Occipital lobe (tissue), 1 donor: ENCODE measurements at regions not wholly inside any gene's neighbourhood (a gene's known extent, or its start where the extent isn't known, plus 50 kb on each side); places are given as distances from the start of the nearest gene placed in this dataset.
"Not testable (repeated sequence)": the region's sequence is repeated elsewhere in the genome, so short reads cannot be mapped to it uniquely, and the experiment has no call there.

ENCODE experiments used
- DNase-seq: peaks from one replicate; lab custom pipeline; 2025; lab: John Stamatoyannopoulos, UW

GRCh38 chr13:103605546-103606326, 539.5 kb upstream of the SLC10A2 start:
- no peak for DNase-seq

DNA sequence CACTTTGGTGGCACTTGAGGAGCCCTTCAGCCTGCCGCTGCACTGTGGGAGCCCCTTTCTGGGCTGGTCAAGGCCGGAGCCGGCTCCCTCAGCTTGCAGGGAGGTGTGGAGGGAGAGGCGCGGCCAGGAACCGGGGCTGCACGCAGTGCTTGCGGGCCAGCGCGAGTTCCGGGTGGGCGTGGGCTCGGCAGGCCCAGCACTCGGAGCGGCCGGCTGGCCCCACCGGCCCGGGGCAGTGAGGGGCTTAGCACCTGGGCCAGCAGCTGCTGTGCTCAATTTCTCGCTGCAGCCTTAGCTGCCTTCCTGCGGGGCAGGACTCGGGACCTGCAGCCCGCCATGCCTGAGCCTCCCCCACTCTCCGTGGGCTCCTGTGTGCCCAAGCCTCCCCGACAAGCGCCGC, 533.7 kb upstream of the SLC10A2 start:
- DNase-seq, result not testable (repeated sequence)

DNA sequence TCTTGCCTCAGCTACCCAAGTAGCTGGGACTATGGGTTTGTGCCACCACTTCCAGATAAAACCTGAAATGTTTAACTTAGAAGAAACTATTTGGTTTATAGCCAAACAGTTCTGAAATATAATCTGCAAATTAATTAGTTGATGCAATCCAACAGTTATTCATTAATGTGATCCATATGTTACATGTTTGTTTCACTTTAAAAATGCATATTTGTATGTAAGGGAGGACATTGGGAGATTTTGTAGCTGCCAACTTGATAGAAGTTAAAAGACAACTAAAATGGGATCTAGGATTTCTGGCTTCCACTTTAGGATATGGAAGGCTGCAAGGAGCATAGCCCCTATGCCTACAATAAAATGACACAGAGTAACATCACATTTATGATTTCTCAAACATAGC, 532.5 kb upstream of the SLC10A2 start:
- DNase-seq, result no peak

GRCh38 chr13:103573446-103573845, 507.2 kb upstream of the SLC10A2 start:
- no peak for DNase-seq

DNA sequence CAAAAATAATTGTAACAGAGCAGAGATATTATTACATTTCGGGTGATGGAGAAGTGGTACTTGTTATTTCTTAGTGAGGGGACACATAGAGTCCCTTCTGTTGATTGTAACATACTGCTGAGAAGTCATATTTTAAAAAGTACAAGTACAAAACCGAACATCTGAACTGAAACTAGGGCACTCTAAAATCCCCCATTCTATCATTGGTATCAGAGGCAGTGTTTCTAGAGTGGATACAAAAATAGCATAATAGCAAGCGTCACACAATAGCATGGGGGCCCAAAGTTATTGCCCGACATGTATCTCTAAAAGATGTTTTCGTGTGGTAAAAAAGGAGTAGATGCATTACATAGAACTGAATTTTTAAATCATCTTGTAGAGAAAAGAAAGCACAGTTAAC, 502.1 kb upstream of the SLC10A2 start:
- DNase-seq, result no peak

DNA sequence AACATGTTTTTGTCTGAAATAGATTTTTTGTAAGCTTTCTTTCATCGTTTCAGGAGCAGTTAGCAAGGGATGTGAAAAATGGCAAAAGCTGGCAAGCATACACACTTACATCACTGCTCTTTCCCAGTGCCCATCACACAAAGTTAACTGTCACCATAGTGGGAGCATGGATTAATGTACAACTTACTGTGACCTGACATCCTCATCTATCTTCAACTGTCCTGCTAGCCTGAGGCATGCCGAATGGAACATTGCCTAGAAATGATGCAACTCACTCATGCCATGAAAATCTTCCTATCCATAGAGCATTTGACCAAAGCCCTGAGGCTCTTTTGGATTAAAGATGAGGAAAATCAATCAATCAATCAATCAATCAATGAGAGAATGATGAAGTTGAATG, 491.7 kb upstream of the SLC10A2 start:
- no peak for DNase-seq

- no peak for DNase-seq
Observed at GRCh38 chr13:103556681-103557080, 490.5 kb upstream of the SLC10A2 start.

DNA sequence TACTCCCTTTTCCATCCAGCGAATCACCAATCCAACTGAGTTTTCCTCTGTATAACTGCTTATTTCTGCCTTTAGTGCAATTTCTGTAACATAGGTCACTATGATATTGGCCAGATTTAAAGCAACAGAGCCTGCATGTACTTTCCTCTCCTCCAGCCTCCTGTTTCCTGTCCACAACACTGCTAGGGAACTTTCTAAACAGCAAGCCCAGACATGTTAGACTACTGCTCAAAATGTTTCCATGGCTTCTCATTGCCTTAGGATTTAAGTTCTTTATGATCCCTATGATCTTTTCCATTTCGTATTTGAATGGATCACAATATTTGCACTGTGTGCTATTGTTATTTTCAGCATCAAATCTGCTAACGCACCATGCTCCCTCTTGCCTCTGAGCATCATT, 481.7 kb upstream of the SLC10A2 start:
- DNase-seq, result no peak

GRCh38 chr13:103546271-103546670, 480.1 kb upstream of the SLC10A2 start:
- DNase-seq, result no peak

DNA sequence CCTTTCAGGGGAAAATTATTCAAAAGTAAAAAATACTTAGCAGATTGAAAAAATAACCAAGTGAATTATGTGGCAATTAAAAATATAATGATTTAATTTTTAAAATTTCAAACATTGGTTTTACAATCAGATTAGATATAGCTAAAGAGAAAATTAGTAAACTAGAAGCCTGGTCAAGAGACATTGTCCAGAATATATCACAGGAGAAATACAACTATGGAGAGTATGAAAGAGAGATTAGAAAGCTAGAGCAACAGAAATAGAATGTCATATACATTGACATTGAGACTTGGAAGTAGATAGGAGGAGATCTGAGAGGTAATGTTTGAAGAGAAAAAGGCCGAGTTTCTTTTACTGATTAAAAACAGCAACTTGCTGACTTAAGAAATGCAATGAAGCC, 476.4 kb upstream of the SLC10A2 start:
- no peak for DNase-seq

- DNase-seq, result no peak
Observed at GRCh38 chr13:103540382-103540765, 474.2 kb upstream of the SLC10A2 start.

DNA sequence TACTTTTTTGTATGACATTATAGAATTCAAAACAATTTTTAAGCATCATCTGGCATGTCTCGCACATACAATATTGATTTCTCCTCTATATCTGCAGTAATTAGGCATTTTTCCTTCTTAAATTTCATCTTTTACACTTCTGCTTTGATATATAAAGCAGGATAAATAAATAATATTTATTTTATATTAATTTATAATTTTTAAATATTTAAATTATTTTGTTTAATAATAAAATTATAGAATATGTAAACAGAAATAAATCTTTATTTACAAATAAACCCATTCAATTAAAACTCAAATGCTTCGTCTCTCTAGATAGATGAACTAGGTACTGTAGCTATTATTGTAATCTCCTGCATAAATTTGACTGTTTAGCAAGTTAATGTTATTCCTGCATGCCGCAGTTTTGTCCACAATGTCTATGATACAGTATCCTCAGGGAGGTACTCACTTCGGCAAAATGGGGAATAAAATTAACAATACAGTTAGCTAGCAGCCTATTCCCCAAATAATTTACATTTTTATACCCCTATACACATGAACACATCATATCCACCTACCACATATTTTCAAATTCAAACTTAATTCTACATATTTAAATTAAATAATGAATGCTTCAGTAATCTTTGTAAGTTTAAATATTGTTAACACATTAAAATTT, 473.6 kb upstream of the SLC10A2 start:
- no peak for DNase-seq

DNA sequence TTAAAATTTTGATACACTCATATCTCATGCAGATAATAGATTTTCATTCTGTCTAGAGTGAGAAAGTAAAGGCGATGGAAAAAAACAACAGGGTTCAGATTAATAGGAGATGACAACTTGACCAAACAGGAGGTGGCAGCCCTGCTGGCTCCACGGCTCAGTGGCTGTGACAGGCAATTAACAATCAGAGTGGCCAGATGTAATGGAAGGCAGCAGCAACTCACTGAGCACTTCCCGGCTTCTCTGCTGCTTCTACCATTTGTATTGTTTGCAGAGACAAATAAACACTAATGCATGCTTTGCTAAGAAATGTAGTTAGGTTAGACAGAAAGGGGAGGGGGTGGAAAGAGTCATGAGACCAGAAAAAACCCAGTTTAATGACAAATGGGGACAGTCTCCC, 473.0 kb upstream of the SLC10A2 start:
- no peak for DNase-seq

DNA sequence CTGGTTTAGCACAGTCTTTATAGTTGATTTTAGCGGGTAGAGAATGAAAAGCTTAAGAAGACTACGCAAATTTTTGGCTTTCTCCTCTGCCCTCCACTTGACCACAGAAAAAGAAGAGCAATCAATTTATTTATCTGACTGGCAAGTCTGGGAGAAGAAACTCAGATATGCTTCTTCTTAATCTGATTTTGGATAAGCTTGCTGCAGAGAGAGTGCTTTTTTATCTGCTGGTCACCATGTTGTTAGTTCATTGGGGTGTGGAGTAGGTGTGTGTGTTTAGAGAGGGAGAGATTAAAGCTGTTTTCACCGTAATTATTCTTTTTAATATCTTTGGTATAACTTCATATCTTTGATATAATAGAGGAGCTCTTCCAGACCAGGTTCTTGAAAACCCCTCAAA, 471.4 kb upstream of the SLC10A2 start:
- DNase-seq, result no peak

DNA sequence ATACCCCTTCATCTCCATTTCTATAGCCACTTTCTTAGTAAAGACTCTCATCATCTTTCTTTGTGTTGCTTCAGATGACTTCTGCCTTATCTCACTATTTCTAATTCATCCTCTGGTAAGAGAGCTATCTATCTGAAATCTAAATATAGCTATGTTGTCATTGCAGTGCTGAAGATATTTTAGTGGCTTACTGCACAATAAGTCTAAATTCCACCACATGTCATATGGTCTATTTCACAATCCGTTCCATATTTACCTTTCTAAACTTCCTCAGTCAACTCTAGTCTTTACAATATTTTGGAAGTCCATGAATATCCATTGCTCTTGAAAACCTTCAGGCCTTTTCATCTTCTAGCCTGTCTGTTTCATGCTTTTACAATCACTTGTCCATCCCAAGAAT, 465.1 kb upstream of the SLC10A2 start:
- DNase-seq, result no peak

DNA sequence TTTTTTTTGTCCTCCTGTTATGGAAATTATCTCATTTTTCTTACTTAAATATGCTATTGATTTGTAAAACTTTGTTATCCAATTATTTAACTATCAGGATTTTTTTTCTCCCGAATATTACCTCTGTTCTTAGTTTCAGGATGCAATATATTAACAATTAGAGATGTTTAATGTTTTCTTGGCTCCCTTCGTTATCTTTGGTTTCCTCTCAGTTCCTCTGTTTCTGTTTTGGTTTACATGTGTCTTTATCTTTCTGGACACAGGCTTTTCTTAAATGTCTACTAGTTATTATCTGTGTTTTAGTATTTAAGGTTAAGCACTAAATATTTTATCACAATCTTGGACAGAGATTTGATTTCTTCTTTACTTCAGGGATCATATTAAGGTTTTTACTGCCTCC, 462.2 kb upstream of the SLC10A2 start:
- DNase-seq, result no peak

- DNase-seq, result no peak
Observed at GRCh38 chr13:103525530-103525929, 459.3 kb upstream of the SLC10A2 start.

DNA sequence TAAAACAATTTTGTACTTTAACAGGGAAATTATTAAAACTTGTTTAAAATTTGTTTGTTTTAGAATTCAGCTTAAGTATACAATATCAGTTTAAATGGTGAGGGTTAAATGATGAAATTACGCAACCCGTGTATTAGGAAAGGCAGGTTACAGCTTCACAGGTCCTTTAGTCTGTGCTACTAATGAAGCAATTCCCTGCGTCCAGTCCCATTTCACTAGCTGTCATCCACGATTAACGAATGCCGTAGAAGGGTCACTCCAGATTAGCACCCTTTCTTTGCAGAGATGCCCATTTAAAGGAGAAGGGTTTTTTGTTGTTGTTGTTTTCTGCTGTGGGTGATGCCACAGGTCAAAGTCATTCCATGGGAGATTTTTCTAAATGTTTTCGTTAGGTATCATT, 457.6 kb upstream of the SLC10A2 start:
- no peak for DNase-seq

DNA sequence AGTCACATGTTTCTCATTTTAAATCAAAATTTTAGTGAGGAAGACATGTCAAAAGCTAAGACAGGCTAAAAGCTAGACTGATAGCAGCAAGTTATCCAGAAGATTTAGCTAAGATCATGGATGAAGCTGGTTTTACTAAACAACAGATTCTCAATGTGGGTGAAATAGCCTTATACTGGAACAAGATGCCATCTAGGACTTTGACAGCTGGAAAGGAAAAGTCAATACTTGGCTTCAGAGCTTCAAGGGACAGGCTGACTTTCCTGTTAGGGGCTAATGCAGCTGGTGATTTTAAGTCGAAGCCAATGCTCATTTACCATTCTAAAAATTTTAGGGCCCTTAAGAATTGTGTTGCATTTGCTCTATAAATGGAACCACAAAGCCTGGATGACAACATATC, 455.3 kb upstream of the SLC10A2 start:
- DNase-seq, result no peak

GRCh38 chr13:103517768-103518102, 451.5 kb upstream of the SLC10A2 start:
- DNase-seq, result no peak

- no peak for DNase-seq
Observed at GRCh38 chr13:103517066-103517767, 451.0 kb upstream of the SLC10A2 start.

DNA sequence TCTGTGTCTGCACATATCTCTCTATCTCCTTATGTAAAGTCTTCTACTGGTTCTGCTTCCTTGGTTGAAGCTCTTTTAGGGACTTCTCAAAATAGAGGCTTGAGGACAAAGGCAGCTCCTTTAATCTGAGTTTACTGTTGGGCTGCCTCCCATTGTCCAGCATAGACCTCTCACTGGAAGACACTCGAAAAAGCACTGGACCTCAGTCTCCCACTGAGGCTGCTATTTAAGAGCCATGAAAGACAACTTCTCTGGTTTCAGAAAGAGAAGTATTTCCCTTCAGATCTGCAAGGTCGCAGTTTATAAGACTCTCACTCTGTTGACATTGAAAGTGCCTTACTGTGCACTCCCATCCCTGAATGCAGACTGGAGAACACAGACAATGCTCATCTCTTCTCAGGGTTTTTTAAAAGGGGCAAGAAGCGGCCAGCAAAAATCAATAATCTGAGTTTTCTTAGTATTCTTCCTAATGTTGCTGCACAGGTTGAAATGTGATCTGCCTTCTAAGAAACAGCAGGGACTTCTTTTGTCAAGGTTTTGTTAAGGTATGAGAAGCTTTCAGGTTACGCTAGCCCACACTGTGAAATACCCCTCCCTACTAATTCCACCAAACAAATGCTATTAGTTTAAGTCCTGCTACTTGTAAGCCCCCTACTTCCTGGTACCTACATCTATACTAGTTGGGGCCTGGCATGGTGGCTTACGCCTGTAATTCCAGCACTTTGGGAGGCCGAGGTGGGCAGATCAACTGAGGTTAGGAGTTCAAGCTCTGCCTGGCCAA, 450.0 kb upstream of the SLC10A2 start:
- no peak for DNase-seq
